ENCODE measurements at regions not wholly inside any gene's neighbourhood (a gene's known extent, or its start where the extent isn't known, plus 50 kb on each side); places are given as distances from the start of the nearest gene placed in this dataset.

DNA sequence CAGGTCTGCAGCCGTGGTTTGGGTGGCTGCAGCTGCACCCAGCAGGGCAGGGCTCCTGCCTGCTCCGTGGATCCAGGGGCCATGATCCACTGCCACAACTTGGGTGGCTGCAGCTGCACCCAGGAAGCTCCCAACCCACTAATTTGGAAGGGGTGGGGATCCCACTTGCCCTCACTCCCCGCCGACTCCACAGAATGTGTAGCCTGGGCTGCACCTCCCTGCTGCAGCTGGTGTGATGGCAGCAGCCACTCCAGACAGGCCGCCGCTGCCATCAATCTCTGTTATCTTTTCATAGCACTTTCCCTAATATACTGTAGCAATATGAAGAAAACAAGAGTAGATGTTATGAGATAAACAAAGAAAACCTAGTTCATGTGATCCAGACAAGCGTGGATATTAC lies 137.8 kb upstream of the CNTN3 start:
- TF ChIP-seq, protein P1, sequence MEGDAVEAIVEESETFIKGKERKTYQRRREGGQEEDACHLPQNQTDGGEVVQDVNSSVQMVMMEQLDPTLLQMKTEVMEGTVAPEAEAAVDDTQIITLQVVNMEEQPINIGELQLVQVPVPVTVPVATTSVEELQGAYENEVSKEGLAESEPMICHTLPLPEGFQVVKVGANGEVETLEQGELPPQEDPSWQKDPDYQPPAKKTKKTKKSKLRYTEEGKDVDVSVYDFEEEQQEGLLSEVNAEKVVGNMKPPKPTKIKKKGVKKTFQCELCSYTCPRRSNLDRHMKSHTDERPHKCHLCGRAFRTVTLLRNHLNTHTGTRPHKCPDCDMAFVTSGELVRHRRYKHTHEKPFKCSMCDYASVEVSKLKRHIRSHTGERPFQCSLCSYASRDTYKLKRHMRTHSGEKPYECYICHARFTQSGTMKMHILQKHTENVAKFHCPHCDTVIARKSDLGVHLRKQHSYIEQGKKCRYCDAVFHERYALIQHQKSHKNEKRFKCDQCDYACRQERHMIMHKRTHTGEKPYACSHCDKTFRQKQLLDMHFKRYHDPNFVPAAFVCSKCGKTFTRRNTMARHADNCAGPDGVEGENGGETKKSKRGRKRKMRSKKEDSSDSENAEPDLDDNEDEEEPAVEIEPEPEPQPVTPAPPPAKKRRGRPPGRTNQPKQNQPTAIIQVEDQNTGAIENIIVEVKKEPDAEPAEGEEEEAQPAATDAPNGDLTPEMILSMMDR (IDR thresholded peaks at IDR 0.05) = no peak
- TF ChIP-seq POLR2A (IDR thresholded peaks at IDR 0.05) = no peak
